ENCODE measurements at regions not wholly inside any gene's neighbourhood (a gene's known extent, or its start where the extent isn't known, plus 50 kb on each side); places are given as distances from the start of the nearest gene placed in this dataset.

DNA sequence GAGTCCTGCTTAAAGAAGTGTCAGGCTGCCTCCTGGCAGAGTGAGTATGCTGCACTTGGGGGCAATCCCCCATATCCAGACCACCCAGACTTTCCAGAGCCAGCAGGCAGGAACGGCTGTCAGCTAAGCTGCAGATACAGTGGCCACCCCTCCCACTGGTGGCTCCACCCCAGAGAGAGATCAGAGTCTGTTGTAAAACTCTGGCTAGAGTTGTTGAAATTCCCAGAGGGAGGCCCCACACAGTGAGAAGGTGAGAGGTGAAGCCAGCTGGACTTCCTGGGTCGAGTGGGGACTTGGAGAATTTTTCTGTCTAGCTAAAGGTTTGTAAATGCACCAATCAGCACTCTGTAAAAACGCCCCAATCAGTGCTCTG lies 533.8 kb upstream of the ACVR2A start:
- POLR2A ChIA-PET: no interaction called here
- Histone ChIP-seq H3K9me3 (ENCODE audit: control insufficient read depth in 1 of 2, insufficient read depth in 1 of 2, low read depth in 1 of 2, low read length in 2 of 2) (no peaks in the 10 kb centered on the region), H3K27ac (ENCODE audit: low read depth, low read length) (no peak overlapping the region), H3K4me1 (ENCODE audit: control insufficient read depth in 1 of 2, insufficient read depth in 2 of 2, low read length in 2 of 2) (no peaks in the 10 kb centered on the region), H3K4me2 (ENCODE audit: low read length) (no peak overlapping the region), H3K9ac (ENCODE audit: low read length) (no peak overlapping the region), H3K79me2 (ENCODE audit: insufficient read depth, low read length) (no peaks in the 10 kb centered on the region), H3K4me3 (replicated peaks in 1 of 2; ENCODE audit: low read depth in 1 of 2, low read length in 2 of 2) (no peak overlapping the region), H2AFZ (ENCODE audit: low read depth, low read length, poor library complexity, severe bottlenecking) (no peak overlapping the region), H3K27me3 (ENCODE audit: insufficient read depth, low read length) (no peaks in the 10 kb centered on the region), H3K36me3 (ENCODE audit: control insufficient read depth in 1 of 2, insufficient read depth in 2 of 2, low read length in 2 of 2) (no peaks in the 10 kb centered on the region), H3K9me2 (ENCODE audit: insufficient read depth) (no peaks in the 10 kb centered on the region), H4K20me1 (ENCODE audit: insufficient read depth) (no peaks in the 10 kb centered on the region)
- ATAC-seq: no peak
- TF ChIP-seq EZH2phosphoT487 (IDR thresholded peaks at IDR 0.05; ENCODE audit: borderline replicate concordance) (no peak), EZH2 (IDR thresholded peaks at IDR 0.05) (no peak), ZNF274 (IDR thresholded peaks at IDR 0.05; ENCODE audit: low read depth, low read length) (no peak), FOSL1 (IDR thresholded peaks at IDR 0.05; ENCODE audit: low read depth) (no peak), POLR2AphosphoS5 (IDR thresholded peaks at IDR 0.05; ENCODE audit: low read depth, low read length) (no peak), POLR2A (IDR thresholded peaks at IDR 0.05; ENCODE audit: borderline replicate concordance, extremely low read depth, insufficient read depth, insufficient read length) (no peak), SRF (IDR thresholded peaks at IDR 0.05; ENCODE audit: low read depth) (no peak)
- TF ChIP-seq, protein P1, sequence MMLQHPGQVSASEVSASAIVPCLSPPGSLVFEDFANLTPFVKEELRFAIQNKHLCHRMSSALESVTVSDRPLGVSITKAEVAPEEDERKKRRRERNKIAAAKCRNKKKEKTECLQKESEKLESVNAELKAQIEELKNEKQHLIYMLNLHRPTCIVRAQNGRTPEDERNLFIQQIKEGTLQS (IDR thresholded peaks at IDR 0.05): no peak
- TF ChIP-seq, protein P2, sequence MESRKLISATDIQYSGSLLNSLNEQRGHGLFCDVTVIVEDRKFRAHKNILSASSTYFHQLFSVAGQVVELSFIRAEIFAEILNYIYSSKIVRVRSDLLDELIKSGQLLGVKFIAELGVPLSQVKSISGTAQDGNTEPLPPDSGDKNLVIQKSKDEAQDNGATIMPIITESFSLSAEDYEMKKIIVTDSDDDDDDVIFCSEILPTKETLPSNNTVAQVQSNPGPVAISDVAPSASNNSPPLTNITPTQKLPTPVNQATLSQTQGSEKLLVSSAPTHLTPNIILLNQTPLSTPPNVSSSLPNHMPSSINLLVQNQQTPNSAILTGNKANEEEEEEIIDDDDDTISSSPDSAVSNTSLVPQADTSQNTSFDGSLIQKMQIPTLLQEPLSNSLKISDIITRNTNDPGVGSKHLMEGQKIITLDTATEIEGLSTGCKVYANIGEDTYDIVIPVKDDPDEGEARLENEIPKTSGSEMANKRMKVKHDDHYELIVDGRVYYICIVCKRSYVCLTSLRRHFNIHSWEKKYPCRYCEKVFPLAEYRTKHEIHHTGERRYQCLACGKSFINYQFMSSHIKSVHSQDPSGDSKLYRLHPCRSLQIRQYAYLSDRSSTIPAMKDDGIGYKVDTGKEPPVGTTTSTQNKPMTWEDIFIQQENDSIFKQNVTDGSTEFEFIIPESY (IDR thresholded peaks at IDR 0.05; ENCODE audit: extremely low read depth, insufficient replicate concordance, low read length): no peak
- no TSS peak for BruUV-seq (replicated peaks)
- CTCF ChIA-PET: no interaction called here
- RAD21 ChIA-PET (ENCODE audit: low non-redundant PET in 1 of 2, low total read pairs in 2 of 2, uncharacterized antibody in 2 of 2, unreplicated experiment in 2 of 2): no interaction called here
- intact Hi-C loops (cut with micrococcal nuclease): no loop called here
- DNase-seq (ENCODE audit: low read depth, low spot score): no peak
